ENCODE measurements at regions not wholly inside any gene's neighbourhood (a gene's known extent, or its start where the extent isn't known, plus 50 kb on each side); places are given as distances from the start of the nearest gene placed in this dataset.

GRCh38 chr5:92889140-92889539, 691.9 kb downstream of the NR2F1-AS1 start:
- WGBS, 3 donors = 88 to 97% (median 90%) methylated on average over 1 of the region's 1 CpG
- no peaks in the 10 kb centered on the region for H3K4me1 ChIP-seq
- no peaks in the 10 kb centered on the region for H3K27me3 ChIP-seq (ENCODE audit: insufficient read depth in 3 of 3, low read length in 2 of 3)
- TF ChIP-seq, protein P1, sequence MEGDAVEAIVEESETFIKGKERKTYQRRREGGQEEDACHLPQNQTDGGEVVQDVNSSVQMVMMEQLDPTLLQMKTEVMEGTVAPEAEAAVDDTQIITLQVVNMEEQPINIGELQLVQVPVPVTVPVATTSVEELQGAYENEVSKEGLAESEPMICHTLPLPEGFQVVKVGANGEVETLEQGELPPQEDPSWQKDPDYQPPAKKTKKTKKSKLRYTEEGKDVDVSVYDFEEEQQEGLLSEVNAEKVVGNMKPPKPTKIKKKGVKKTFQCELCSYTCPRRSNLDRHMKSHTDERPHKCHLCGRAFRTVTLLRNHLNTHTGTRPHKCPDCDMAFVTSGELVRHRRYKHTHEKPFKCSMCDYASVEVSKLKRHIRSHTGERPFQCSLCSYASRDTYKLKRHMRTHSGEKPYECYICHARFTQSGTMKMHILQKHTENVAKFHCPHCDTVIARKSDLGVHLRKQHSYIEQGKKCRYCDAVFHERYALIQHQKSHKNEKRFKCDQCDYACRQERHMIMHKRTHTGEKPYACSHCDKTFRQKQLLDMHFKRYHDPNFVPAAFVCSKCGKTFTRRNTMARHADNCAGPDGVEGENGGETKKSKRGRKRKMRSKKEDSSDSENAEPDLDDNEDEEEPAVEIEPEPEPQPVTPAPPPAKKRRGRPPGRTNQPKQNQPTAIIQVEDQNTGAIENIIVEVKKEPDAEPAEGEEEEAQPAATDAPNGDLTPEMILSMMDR (IDR thresholded peaks at IDR 0.05) = no peak
- no peak for ATAC-seq
- H3K36me3 ChIP-seq (ENCODE audit: insufficient read depth in 1 of 2, low read depth in 1 of 2) = no peaks in the 10 kb centered on the region
- no peak overlapping the region for H3K4me3 ChIP-seq
- H3K27ac ChIP-seq = no peak overlapping the region
- intact Hi-C loops (cut with DNase I) = no loop called here
- H3K9me3 ChIP-seq = no peaks in the 10 kb centered on the region
- DNase-seq = no peak

DNA sequence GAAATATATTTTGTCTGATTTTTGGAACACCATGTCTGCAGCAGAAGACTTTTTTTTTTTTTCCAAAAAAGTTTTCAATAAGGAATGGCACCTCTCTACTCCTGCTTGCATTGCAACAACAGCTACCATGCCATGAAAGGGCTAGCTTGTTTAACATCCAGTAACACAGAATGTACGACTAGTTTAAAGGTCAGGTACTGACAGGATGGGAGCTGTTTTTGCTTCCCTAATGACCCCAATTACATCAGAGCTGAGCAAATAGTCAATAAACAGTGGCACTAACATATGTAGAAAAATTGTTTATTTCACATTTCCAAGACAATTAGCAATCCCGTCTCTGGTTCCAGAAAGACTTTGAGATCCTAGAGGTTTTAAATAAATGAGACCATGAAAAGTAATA, 693.8 kb downstream of the NR2F1-AS1 start:
- intact Hi-C loops (cut with DNase I) = no loop called here
- no peaks in the 10 kb centered on the region for H3K36me3 ChIP-seq (ENCODE audit: insufficient read depth in 1 of 2, low read depth in 1 of 2)
- H3K27ac ChIP-seq = no peak overlapping the region
- H3K4me1 ChIP-seq = no peaks in the 10 kb centered on the region
- no peaks in the 10 kb centered on the region for H3K27me3 ChIP-seq (ENCODE audit: insufficient read depth in 3 of 3, low read length in 2 of 3)
- ATAC-seq (no peak), DNase-seq (no peak)
- H3K4me3 ChIP-seq = no peak overlapping the region
- H3K9me3 ChIP-seq = no peaks in the 10 kb centered on the region
- TF ChIP-seq, protein P1 (IDR thresholded peaks at IDR 0.05) = no peak
- WGBS, 3 donors = 37 to 42% (median 41%) methylated on average over 2 of the region's 2 CpGs

- no peaks in the 10 kb centered on the region for H3K36me3 ChIP-seq (ENCODE audit: insufficient read depth in 1 of 2, low read depth in 1 of 2)
- intact Hi-C loops (cut with DNase I) = no loop called here
- H3K4me1 ChIP-seq = no peaks in the 10 kb centered on the region
- DNase-seq (no peak), ATAC-seq (no peak)
- H3K27ac ChIP-seq = no peak overlapping the region
- TF ChIP-seq, protein P1 (IDR thresholded peaks at IDR 0.05) = no peak
- H3K4me3 ChIP-seq = no peak overlapping the region
- H3K27me3 ChIP-seq (ENCODE audit: insufficient read depth in 3 of 3, low read length in 2 of 3) = no peaks in the 10 kb centered on the region
- H3K9me3 ChIP-seq = no peaks in the 10 kb centered on the region
- WGBS, 3 donors = 43 to 50% (median 48%) methylated on average over 3 of the region's 3 CpGs
Measured at GRCh38 chr5:92886751-92887150, 694.3 kb downstream of the NR2F1-AS1 start.

DNA sequence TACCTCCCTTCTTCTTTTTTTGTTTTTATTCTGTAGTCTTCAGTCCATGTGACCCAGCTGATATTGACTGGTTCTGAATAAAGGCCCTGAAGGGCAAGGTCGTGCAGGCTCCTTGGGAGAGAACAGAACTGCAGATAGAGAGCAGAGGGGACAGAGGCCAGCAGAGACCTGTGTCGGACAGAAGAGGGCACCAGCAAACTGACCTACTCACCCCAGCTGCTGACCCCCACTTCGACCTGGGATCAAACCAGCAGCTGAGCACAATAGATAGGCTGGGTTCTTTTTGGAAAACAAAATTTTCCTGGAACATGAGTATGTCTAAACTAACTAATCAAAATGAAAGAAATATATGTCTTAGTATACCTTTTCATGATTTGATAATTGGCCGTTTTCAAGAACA, 695.1 kb downstream of the NR2F1-AS1 start:
- ATAC-seq (no peak), DNase-seq (no peak)
- Histone ChIP-seq H3K27me3 (ENCODE audit: insufficient read depth in 3 of 3, low read length in 2 of 3) (no peaks in the 10 kb centered on the region), H3K36me3 (ENCODE audit: insufficient read depth in 1 of 2, low read depth in 1 of 2) (no peaks in the 10 kb centered on the region), H3K4me3 (no peak overlapping the region), H3K4me1 (no peaks in the 10 kb centered on the region), H3K9me3 (no peaks in the 10 kb centered on the region), H3K27ac (no peak overlapping the region)
- 41 to 55% (median 46%) methylated on average over 4 of the region's 4 CpGs for WGBS, 3 donors
- intact Hi-C loops (cut with DNase I) = no loop called here
- TF ChIP-seq, protein P1 (IDR thresholded peaks at IDR 0.05) = peak; percentile 14

DNA sequence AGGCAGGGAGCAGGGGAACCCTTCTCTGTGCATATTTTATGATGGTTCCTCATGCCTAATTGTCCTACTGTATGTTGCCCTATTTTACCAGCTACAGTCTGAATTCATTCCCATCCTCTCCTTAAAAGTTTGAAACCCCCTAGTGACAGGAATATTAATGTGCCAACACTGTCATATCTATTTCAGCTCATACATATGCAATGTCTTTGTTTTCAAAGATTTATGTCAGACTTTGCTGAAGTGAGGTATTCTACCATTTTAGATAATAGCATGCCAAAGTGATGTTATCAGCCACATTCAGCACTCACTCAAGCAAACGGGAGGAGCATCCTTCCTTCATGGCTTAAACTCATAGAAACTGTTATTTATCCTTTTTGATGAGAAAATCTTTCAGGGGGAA, 696.5 kb downstream of the NR2F1-AS1 start:
- intact Hi-C loops (cut with DNase I) = no loop called here
- Histone ChIP-seq H3K4me1 (no peaks in the 10 kb centered on the region), H3K27me3 (ENCODE audit: insufficient read depth in 3 of 3, low read length in 2 of 3) (no peaks in the 10 kb centered on the region), H3K9me3 (no peaks in the 10 kb centered on the region), H3K4me3 (no peak overlapping the region), H3K36me3 (ENCODE audit: insufficient read depth in 1 of 2, low read depth in 1 of 2) (no peaks in the 10 kb centered on the region), H3K27ac (no peak overlapping the region)
- WGBS, 3 donors = 20 to 30% (median 20%) methylated on average over 1 of the region's 1 CpG
- TF ChIP-seq, protein P1 (IDR thresholded peaks at IDR 0.05) = no peak
- ATAC-seq (no peak), DNase-seq (no peak)
